Epithelial cell of proximal tubule (primary cell): ENCODE measurements at regions not wholly inside any gene's neighbourhood (a gene's known extent, or its start where the extent isn't known, plus 50 kb on each side); places are given as distances from the start of the nearest gene placed in this dataset.

Experiments
- DNase-seq: peaks from one replicate; pipeline ENCODE4 v3.0.0-alpha.2; 2011; ENCODE audit warnings: low read depth
- H3K4me3 ChIP-seq: 2 replicates; pipeline ENCODE4 v1.5.1; 2011; ENCODE audit warnings: low read depth, mild to moderate bottlenecking, low read length
- CTCF ChIP-seq: conservative IDR thresholded peaks from 2 replicates; pipeline ENCODE4 v1.5.1; 2012; ENCODE audit warnings: low read depth, mild to moderate bottlenecking, low read length

- no peak for TF ChIP-seq CTCF
- no peak for DNase-seq
- no peak overlapping the region for H3K4me3 ChIP-seq
These were observed 368.5 kb downstream of the MN1 start for GRCh38 chr22:27433099-27433498.

GRCh38 chr22:27433585-27434190, 367.9 kb downstream of the MN1 start:
- no peak for TF ChIP-seq CTCF
- DNase-seq: no peak
- no peak overlapping the region for H3K4me3 ChIP-seq

GRCh38 chr22:27434898-27435297, 366.7 kb downstream of the MN1 start:
- no peak overlapping the region for H3K4me3 ChIP-seq
- TF ChIP-seq CTCF: no peak
- DNase-seq: no peak

- TF ChIP-seq CTCF: no peak
- H3K4me3 ChIP-seq: no peak overlapping the region
- DNase-seq: no peak
These were observed 365.5 kb downstream of the MN1 start for GRCh38 chr22:27435844-27436576.

GRCh38 chr22:27436591-27436990, 365.0 kb downstream of the MN1 start:
- no peak overlapping the region for H3K4me3 ChIP-seq
- no peak for DNase-seq
- TF ChIP-seq CTCF: no peak

- DNase-seq: no peak
- TF ChIP-seq CTCF: no peak
- no peak overlapping the region for H3K4me3 ChIP-seq
These were observed 364.0 kb downstream of the MN1 start for GRCh38 chr22:27437570-27437969.

GRCh38 chr22:27438271-27438980, 363.1 kb downstream of the MN1 start:
- H3K4me3 ChIP-seq: no peak overlapping the region
- no peak for DNase-seq

More at GRCh38 chr22:27438271-27438980, 363.1 kb downstream of the MN1 start:
- no peak for TF ChIP-seq CTCF
